ENCODE measurements at regions not wholly inside any gene's neighbourhood (a gene's known extent, or its start where the extent isn't known, plus 50 kb on each side); places are given as distances from the start of the nearest gene placed in this dataset.

- Mint-ChIP-seq H3K4me3 (no peak overlapping the region), H3K36me3 (peaks cover 0 to 4% (median 0%) of the 10 kb centered on the region in 3 donors), H3K27me3 (peaks cover 0 to 1% (median 0%) of the 10 kb centered on the region in 5 donors), H3K9me3 (peaks cover 0 to 6% (median 2%) of the 10 kb centered on the region in 9 donors), H3K4me1 (no peaks in the 10 kb centered on the region), H3K27ac (no peak overlapping the region)
- POLR2A ChIA-PET = no interaction called here
- ATAC-seq = no peak
- DNase-seq = no peak
These were observed 188.4 kb upstream of the FAM9B start for GRCh38 chrX:9222299-9222698.

DNA sequence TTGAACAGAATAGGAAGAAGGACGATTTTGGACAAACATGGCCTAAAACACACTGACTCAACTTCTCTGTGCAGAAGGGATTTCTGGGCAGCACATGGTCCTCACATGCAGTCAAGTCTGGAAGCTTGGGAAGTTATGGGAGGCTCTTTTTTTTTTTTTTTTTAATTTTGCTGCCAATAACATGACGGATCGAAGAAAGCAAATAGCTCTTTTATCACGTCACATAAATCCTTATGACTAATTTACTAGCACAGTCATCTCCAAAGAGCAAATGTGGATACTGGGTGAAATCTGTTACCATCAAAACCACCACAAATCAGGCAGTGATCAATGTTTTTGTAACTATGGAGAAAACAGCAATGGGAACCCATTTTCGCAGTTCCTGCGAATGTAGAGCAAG lies 193.3 kb upstream of the FAM9B start:
- peaks cover 0 to 11% (median 2%) of the 10 kb centered on the region in 9 donors for H3K9me3 Mint-ChIP-seq
- H3K27ac Mint-ChIP-seq = no peak overlapping the region
- POLR2A ChIA-PET = no interaction called here
- DNase-seq (no peak), ATAC-seq (no peak)
- H3K27me3 Mint-ChIP-seq = peaks cover 0 to 5% (median 0%) of the 10 kb centered on the region in 5 donors
- no peak overlapping the region for H3K4me3 Mint-ChIP-seq
- H3K36me3 Mint-ChIP-seq = peaks cover 0 to 7% (median 0%) of the 10 kb centered on the region in 3 donors
- H3K4me1 Mint-ChIP-seq = peaks cover 0 to 7% (median 2%) of the 10 kb centered on the region in 4 donors

GRCh38 chrX:9231491-9231890 lies 197.6 kb upstream of the FAM9B start:
- Mint-ChIP-seq H3K4me1 (peaks cover 0 to 7% (median 2%) of the 10 kb centered on the region in 4 donors), H3K4me3 (no peak overlapping the region), H3K27me3 (peaks cover 0 to 5% (median 0%) of the 10 kb centered on the region in 5 donors), H3K9me3 (peaks cover 0 to 6% (median 0%) of the 10 kb centered on the region in 9 donors), H3K36me3 (peaks cover 0 to 3% (median 0%) of the 10 kb centered on the region in 3 donors), H3K27ac (no peak overlapping the region)
- ATAC-seq (no peak), DNase-seq (no peak)
- POLR2A ChIA-PET = no interaction called here

GRCh38 chrX:9233141-9233540 lies 199.2 kb upstream of the FAM9B start:
- ATAC-seq (no peak), DNase-seq (no peak)
- Mint-ChIP-seq H3K4me3 (no peak overlapping the region), H3K27me3 (peaks cover 0 to 5% (median 0%) of the 10 kb centered on the region in 5 donors), H3K9me3 (peaks cover 0 to 6% (median 0%) of the 10 kb centered on the region in 9 donors), H3K4me1 (peaks cover 0 to 7% (median 3%) of the 10 kb centered on the region in 4 donors), H3K27ac (no peak overlapping the region), H3K36me3 (peaks cover 0 to 3% (median 0%) of the 10 kb centered on the region in 3 donors)
- POLR2A ChIA-PET = no interaction called here

DNA sequence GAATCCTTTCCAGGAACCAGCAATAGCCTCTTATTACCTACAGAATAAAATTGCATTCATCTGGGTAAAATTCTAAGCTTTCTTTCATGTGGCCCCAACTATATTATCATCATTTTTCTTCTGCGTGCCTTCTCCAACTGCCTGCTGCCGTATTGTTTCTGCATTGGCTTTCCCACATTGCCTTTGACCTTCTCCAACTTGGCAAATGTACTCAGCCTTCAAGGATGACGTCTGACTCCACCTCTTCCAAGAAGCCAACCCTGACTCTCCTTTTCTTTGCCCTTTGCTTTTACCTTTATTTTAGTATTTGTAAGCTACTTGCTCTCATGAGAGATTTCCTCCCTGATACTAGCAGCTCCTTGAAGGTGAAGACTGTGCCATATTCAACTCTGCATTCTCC lies 200.4 kb upstream of the FAM9B start:
- Mint-ChIP-seq H3K4me3 (no peak overlapping the region), H3K36me3 (peaks cover 0 to 3% (median 0%) of the 10 kb centered on the region in 3 donors), H3K4me1 (peaks cover 0 to 7% (median 3%) of the 10 kb centered on the region in 4 donors), H3K9me3 (peaks cover 0 to 6% (median 0%) of the 10 kb centered on the region in 9 donors), H3K27ac (no peak overlapping the region), H3K27me3 (peaks cover 0 to 5% (median 0%) of the 10 kb centered on the region in 5 donors)
- DNase-seq (no peak), ATAC-seq (no peak)
- POLR2A ChIA-PET = no interaction called here

DNA sequence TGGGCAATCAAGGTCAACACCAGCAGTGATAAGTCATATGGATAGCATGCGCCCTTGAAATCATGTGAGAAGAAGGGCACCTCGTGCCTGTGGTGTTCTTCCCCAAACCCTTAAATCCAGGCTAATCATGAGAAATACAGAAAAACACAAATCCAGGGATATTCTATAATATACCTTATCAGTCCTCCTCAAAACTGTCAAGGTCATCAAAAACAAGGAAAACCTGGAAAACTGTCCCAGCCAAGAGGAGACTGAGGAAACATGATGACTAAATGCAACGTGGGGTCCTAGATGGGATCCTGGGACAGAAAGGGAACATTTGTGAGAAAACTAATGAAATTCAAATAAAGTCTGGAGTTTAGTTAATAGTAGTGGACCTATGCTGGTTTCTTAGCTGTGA lies 201.8 kb upstream of the FAM9B start:
- POLR2A ChIA-PET = no interaction called here
- H3K4me3 Mint-ChIP-seq = no peak overlapping the region

GRCh38 chrX:9240956-9241355 lies 207.0 kb upstream of the FAM9B start:
- POLR2A ChIA-PET = no interaction called here
- Mint-ChIP-seq H3K36me3 (no peaks in the 10 kb centered on the region), H3K4me3 (no peak overlapping the region), H3K9me3 (no peaks in the 10 kb centered on the region), H3K27ac (no peak overlapping the region), H3K27me3 (no peaks in the 10 kb centered on the region), H3K4me1 (peaks cover 0 to 1% (median 0%) of the 10 kb centered on the region in 4 donors)
- DNase-seq (no peak), ATAC-seq (no peak)

More for the DNA sequence above, 201.8 kb upstream of the FAM9B start:
- Mint-ChIP-seq H3K27ac (no peak overlapping the region), H3K27me3 (peaks cover 0 to 5% (median 0%) of the 10 kb centered on the region in 5 donors), H3K4me1 (peaks cover 0 to 7% (median 3%) of the 10 kb centered on the region in 4 donors), H3K9me3 (peaks cover 0 to 6% (median 0%) of the 10 kb centered on the region in 9 donors), H3K36me3 (peaks cover 0 to under 1% (median 0%) of the 10 kb centered on the region in 3 donors)
- ATAC-seq (no peak), DNase-seq (no peak)

DNA sequence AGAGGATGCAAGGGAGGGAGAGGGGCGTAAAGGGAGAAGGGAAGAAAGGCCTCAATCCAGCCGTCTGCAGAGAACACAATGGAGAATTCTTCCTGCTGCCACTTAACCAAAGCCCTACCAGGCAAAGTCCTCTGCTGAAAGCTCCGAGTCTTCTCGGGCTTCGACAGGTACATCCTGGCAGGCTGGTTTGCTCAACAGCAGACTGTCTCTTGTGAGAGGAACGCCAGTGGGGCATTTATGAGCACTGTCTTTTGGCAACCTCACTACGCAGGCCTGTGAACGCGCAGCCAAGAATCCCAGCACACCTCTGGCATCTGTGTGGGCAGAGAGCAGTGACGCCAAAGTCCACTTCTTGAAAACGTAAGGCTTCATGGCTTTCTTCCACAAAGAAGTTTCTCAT lies 207.5 kb upstream of the FAM9B start:
- Mint-ChIP-seq H3K27ac (no peak overlapping the region), H3K27me3 (no peaks in the 10 kb centered on the region), H3K36me3 (no peaks in the 10 kb centered on the region), H3K9me3 (no peaks in the 10 kb centered on the region), H3K4me3 (no peak overlapping the region), H3K4me1 (peaks cover 0 to 1% (median 0%) of the 10 kb centered on the region in 4 donors)
- POLR2A ChIA-PET = no interaction called here
- ATAC-seq (no peak), DNase-seq (no peak)

DNA sequence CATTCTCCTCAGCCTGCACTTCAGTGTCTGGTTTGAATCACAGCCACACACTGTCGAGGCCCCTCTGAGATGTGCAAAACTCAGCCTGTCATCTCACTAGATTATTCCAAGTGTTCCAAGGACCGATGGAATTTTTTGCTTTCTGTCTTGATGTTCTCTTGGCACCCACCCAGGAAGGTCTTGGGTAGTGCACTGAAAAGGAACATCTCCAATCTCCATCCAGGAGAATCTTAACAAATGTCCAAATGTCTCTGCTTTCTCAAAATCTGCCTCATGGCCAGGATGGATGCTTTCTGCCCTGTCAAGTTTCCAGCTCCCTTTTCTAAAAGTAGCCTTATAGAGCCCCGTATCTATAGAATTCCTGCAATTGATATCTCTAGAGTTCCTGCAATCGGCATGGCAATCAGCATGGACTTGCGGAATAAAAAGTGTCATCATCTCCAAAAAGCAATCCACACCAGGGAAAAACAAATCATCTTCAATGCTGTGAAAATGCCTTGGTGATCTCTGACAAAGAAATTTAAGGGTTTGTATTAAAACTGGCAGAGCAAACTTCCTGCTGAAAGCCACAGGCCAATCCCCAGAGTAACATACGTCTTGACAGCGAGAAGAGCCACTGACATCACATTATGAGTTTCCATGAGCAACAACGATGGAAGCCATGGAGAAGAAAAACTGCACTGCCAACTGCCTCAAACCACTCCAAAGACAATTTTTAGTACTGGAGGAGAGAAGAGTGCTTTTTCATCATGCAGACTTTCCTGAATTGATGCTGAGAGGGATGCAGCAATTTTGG lies 215.3 kb upstream of the FAM9B start:
- DNase-seq = no peak
- no peak for ATAC-seq
- no peaks in the 10 kb centered on the region for H3K36me3 Mint-ChIP-seq
- H3K27me3 Mint-ChIP-seq = no peaks in the 10 kb centered on the region
- peaks cover 0 to 14% (median 4%) of the 10 kb centered on the region in 4 donors for H3K4me1 Mint-ChIP-seq
- POLR2A ChIA-PET = no interaction called here
- H3K27ac Mint-ChIP-seq = no peak overlapping the region
- H3K9me3 Mint-ChIP-seq = no peaks in the 10 kb centered on the region
- H3K4me3 Mint-ChIP-seq = no peak overlapping the region

DNA sequence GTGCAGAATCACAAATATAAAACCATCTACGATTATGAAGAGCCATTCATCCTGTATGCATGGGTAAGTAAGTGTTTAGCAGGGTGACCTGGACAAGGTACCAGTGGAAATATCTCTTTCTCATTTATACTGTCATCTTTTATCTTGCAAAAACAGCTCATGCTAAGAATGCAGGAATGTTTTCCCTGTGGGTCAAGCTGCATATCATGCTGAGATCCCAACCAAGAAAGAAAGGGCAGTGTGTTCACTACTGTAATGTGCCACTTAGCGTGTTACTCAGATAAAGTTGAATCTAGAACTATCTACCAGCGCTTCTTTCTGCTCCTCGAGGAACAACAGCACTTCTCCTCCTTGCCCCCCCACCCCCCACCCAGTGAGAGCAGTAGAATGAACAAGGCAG lies 212.7 kb upstream of the TBL1X start:
- H3K9me3 Mint-ChIP-seq = peaks cover 0 to 2% (median 0%) of the 10 kb centered on the region in 9 donors
- ATAC-seq (no peak), DNase-seq (no peak)
- H3K27ac Mint-ChIP-seq = no peak overlapping the region
- no peaks in the 10 kb centered on the region for H3K36me3 Mint-ChIP-seq
- no peaks in the 10 kb centered on the region for H3K27me3 Mint-ChIP-seq
- peaks cover 0 to 14% (median 4%) of the 10 kb centered on the region in 4 donors for H3K4me1 Mint-ChIP-seq
- no peak overlapping the region for H3K4me3 Mint-ChIP-seq
- POLR2A ChIA-PET = interaction anchor here (0.6 kb wide), 1 partner anchor 90 kb away, joined by 6 read pairs; no protein-coding TSS in a partner anchor

DNA sequence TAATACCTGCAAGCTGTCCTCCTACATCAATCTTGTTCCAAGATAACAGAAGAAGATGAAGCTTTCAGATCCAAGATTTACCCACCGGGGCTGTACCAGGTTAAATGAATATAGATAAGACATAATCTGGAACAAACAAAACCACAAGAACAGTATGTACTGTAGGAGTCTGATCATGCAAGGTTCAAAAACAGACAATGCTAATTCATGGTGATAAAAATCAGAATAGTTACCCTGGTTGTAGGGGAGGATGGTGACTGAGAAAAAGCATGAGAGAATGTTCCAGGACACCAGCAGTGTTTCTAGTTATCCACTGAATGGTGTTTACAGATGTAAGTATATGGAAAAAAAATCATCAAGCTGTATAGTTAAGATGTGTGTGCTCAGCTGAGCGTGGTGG lies 211.6 kb upstream of the TBL1X start:
- H3K9me3 Mint-ChIP-seq = peaks cover 0 to 2% (median 0%) of the 10 kb centered on the region in 9 donors
- POLR2A ChIA-PET = no interaction called here
- ATAC-seq = no peak

GRCh38 chrX:9257718-9258420 lies 207.0 kb upstream of the TBL1X start:
- Mint-ChIP-seq H3K4me1 (peaks cover 0 to 4% (median under 1%) of the 10 kb centered on the region in 4 donors), H3K36me3 (peaks cover 0 to 7% (median 2%) of the 10 kb centered on the region in 3 donors), H3K4me3 (no peak overlapping the region), H3K27me3 (no peaks in the 10 kb centered on the region), H3K27ac (no peak overlapping the region), H3K9me3 (peaks cover 0 to 17% (median 7%) of the 10 kb centered on the region in 9 donors)
- POLR2A ChIA-PET = no interaction called here
- DNase-seq (no peak), ATAC-seq (no peak)

More for the DNA sequence above, 211.6 kb upstream of the TBL1X start:
- no peaks in the 10 kb centered on the region for H3K36me3 Mint-ChIP-seq
- no peak for DNase-seq
- peaks cover 0 to 14% (median 4%) of the 10 kb centered on the region in 4 donors for H3K4me1 Mint-ChIP-seq
- H3K27ac Mint-ChIP-seq = no peak overlapping the region
- no peak overlapping the region for H3K4me3 Mint-ChIP-seq
- no peaks in the 10 kb centered on the region for H3K27me3 Mint-ChIP-seq
